ENCODE measurements at regions not wholly inside any gene's neighbourhood (a gene's known extent, or its start where the extent isn't known, plus 50 kb on each side); places are given as distances from the start of the nearest gene placed in this dataset.

DNA sequence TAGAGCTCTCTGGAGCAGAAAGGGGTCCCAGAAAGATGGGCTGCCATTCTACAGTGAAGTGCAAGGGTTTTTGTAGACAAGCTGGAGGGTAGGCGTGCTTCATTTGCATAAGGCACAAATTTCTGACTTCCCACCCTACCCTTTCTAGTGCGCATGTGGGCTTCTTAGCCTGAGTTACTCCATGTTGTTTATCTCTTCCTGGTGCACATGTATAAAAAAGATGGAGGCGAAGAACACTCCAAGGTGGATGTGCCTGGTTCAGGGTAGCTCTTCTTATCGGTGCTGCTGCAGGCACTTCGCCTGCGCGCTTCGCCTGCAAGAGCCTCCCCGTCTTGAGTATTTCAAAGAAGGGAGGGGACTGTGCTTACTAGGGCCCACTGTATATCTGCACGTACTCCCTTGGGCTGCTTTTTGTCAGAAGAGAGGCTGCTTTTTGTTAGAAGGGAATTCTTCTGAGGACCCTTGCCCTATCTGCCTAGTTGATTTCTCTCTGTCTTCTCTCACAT, 1047.3 kb upstream of the CNTN5 start (continued):
- TF ChIP-seq STAT6 (CRISPR knock-in tag; IDR thresholded peaks at IDR 0.05) (no peak), ZNF175 (CRISPR knock-in tag; IDR thresholded peaks at IDR 0.05; ENCODE audit: low read depth) (peak; percentile 99), MYBL2 (IDR thresholded peaks at IDR 0.05; ENCODE audit: low read depth) (no peak), MYBL2 (CRISPR knock-in tag; IDR thresholded peaks at IDR 0.05; ENCODE audit: borderline replicate concordance) (no peak), FOXJ2 (tag; IDR thresholded peaks at IDR 0.05) (no peak), RBM39 (optimal IDR thresholded peaks at IDR 0.05; ENCODE audit: low read depth, low read length) (no peak), ZNF75A (CRISPR knock-in tag; IDR thresholded peaks at IDR 0.05) (peak; percentile 92), SMAD1 (IDR thresholded peaks at IDR 0.05; ENCODE audit: low read depth, low read length, partially characterized antibody) (no peak), BRF1 (IDR thresholded peaks at IDR 0.05; ENCODE audit: borderline replicate concordance, extremely low read depth, insufficient read length) (no peak), ZSCAN32 (CRISPR knock-in tag; IDR thresholded peaks at IDR 0.05) (peak; percentile 94), XRCC3 (IDR thresholded peaks at IDR 0.05) (no peak), RB1 (IDR thresholded peaks at IDR 0.05; ENCODE audit: low read depth) (no peak), SNIP1 (IDR thresholded peaks at IDR 0.05; ENCODE audit: low read depth) (no peak)
- TF ChIP-seq, protein P1, sequence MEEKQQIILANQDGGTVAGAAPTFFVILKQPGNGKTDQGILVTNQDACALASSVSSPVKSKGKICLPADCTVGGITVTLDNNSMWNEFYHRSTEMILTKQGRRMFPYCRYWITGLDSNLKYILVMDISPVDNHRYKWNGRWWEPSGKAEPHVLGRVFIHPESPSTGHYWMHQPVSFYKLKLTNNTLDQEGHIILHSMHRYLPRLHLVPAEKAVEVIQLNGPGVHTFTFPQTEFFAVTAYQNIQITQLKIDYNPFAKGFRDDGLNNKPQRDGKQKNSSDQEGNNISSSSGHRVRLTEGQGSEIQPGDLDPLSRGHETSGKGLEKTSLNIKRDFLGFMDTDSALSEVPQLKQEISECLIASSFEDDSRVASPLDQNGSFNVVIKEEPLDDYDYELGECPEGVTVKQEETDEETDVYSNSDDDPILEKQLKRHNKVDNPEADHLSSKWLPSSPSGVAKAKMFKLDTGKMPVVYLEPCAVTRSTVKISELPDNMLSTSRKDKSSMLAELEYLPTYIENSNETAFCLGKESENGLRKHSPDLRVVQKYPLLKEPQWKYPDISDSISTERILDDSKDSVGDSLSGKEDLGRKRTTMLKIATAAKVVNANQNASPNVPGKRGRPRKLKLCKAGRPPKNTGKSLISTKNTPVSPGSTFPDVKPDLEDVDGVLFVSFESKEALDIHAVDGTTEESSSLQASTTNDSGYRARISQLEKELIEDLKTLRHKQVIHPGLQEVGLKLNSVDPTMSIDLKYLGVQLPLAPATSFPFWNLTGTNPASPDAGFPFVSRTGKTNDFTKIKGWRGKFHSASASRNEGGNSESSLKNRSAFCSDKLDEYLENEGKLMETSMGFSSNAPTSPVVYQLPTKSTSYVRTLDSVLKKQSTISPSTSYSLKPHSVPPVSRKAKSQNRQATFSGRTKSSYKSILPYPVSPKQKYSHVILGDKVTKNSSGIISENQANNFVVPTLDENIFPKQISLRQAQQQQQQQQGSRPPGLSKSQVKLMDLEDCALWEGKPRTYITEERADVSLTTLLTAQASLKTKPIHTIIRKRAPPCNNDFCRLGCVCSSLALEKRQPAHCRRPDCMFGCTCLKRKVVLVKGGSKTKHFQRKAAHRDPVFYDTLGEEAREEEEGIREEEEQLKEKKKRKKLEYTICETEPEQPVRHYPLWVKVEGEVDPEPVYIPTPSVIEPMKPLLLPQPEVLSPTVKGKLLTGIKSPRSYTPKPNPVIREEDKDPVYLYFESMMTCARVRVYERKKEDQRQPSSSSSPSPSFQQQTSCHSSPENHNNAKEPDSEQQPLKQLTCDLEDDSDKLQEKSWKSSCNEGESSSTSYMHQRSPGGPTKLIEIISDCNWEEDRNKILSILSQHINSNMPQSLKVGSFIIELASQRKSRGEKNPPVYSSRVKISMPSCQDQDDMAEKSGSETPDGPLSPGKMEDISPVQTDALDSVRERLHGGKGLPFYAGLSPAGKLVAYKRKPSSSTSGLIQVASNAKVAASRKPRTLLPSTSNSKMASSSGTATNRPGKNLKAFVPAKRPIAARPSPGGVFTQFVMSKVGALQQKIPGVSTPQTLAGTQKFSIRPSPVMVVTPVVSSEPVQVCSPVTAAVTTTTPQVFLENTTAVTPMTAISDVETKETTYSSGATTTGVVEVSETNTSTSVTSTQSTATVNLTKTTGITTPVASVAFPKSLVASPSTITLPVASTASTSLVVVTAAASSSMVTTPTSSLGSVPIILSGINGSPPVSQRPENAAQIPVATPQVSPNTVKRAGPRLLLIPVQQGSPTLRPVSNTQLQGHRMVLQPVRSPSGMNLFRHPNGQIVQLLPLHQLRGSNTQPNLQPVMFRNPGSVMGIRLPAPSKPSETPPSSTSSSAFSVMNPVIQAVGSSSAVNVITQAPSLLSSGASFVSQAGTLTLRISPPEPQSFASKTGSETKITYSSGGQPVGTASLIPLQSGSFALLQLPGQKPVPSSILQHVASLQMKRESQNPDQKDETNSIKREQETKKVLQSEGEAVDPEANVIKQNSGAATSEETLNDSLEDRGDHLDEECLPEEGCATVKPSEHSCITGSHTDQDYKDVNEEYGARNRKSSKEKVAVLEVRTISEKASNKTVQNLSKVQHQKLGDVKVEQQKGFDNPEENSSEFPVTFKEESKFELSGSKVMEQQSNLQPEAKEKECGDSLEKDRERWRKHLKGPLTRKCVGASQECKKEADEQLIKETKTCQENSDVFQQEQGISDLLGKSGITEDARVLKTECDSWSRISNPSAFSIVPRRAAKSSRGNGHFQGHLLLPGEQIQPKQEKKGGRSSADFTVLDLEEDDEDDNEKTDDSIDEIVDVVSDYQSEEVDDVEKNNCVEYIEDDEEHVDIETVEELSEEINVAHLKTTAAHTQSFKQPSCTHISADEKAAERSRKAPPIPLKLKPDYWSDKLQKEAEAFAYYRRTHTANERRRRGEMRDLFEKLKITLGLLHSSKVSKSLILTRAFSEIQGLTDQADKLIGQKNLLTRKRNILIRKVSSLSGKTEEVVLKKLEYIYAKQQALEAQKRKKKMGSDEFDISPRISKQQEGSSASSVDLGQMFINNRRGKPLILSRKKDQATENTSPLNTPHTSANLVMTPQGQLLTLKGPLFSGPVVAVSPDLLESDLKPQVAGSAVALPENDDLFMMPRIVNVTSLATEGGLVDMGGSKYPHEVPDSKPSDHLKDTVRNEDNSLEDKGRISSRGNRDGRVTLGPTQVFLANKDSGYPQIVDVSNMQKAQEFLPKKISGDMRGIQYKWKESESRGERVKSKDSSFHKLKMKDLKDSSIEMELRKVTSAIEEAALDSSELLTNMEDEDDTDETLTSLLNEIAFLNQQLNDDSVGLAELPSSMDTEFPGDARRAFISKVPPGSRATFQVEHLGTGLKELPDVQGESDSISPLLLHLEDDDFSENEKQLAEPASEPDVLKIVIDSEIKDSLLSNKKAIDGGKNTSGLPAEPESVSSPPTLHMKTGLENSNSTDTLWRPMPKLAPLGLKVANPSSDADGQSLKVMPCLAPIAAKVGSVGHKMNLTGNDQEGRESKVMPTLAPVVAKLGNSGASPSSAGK (IDR thresholded peaks at IDR 0.05), result peak; percentile 88

Measured in K562 (cell line).